H7 (cell line): ENCODE measurements at regions not wholly inside any gene's neighbourhood (a gene's known extent, or its start where the extent isn't known, plus 50 kb on each side); places are given as distances from the start of the nearest gene placed in this dataset.

Experiments
- DNase-seq: peaks from one replicate; pipeline ENCODE4 v3.0.0; 2012
- H3K27me3 ChIP-seq: 2 replicates; pipeline ENCODE4 v1.6.0; 2011; ENCODE audit warnings: mild to moderate bottlenecking, low read length; ENCODE audit not compliant: control insufficient read depth, insufficient read depth
- H3K36me3 ChIP-seq: replicated peaks from 2 replicates; pipeline ENCODE4 v1.5.1; 2011; ENCODE audit warnings: low read length; ENCODE audit not compliant: control insufficient read depth, insufficient read depth
- H3K4me3 ChIP-seq: 2 replicates; pipeline ENCODE4 v1.5.1; 2011; ENCODE audit warnings: low read depth, mild to moderate bottlenecking, control low read depth, low read length, moderate library complexity; ENCODE audit not compliant: insufficient read depth

GRCh38 chr5:68454172-68454571, 238.6 kb downstream of the PIK3R1 start:
- H3K36me3 ChIP-seq: no peaks in the 10 kb centered on the region
- no peak overlapping the region for H3K4me3 ChIP-seq
- no peaks in the 10 kb centered on the region for H3K27me3 ChIP-seq
- DNase-seq: no peak

GRCh38 chr5:68454766-68455165, 239.2 kb downstream of the PIK3R1 start:
- no peak for DNase-seq
- Histone ChIP-seq H3K36me3 (no peaks in the 10 kb centered on the region), H3K4me3 (no peak overlapping the region), H3K27me3 (no peaks in the 10 kb centered on the region)

DNA sequence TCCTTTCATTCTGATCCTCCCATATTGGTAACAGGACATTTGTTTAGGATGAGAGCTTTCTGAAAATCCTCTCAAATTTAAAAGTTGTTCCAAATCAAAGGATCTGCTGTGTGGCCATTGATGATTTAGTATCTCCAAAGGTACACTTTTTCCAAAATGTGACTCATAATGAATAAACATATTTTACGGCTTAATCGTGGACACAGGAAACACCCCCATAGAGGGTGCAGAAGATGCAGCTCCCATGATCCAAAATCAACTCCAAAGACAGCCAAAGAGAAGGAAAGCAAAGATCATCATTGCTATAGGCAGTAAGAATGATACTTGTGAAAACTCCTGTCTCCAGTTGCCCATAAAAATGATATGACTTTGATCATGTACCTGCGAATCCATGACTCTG, 239.7 kb downstream of the PIK3R1 start:
- H3K36me3 ChIP-seq: no peaks in the 10 kb centered on the region
- H3K4me3 ChIP-seq: no peak overlapping the region
- no peaks in the 10 kb centered on the region for H3K27me3 ChIP-seq
- DNase-seq: no peak

GRCh38 chr5:68456756-68457217, 241.2 kb downstream of the PIK3R1 start:
- H3K4me3 ChIP-seq: no peak overlapping the region
- H3K36me3 ChIP-seq: no peaks in the 10 kb centered on the region
- DNase-seq: no peak
- no peaks in the 10 kb centered on the region for H3K27me3 ChIP-seq

DNA sequence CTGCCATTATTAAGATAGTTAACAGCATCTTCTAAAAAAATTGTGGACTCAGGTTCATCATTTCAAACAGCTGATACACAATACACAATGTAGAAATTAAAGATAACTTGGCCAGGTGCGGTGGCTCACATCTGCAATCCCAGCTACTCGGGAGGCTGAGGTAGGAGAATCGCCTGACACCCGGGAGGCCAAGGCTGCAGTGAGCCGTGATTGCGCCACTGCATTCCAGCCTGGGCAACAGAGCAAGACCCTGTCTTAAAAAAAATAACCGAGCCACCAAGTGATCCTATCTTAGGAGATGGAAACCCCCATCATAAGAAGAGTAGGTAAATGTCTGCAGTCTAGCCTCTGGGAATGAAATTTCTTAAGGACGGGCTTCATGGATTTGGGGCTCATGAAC, 241.7 kb downstream of the PIK3R1 start:
- no peak for DNase-seq
- Histone ChIP-seq H3K27me3 (no peaks in the 10 kb centered on the region), H3K36me3 (no peaks in the 10 kb centered on the region), H3K4me3 (no peak overlapping the region)

GRCh38 chr5:68458416-68459021, 243.0 kb downstream of the PIK3R1 start:
- Histone ChIP-seq H3K27me3 (no peaks in the 10 kb centered on the region), H3K36me3 (no peaks in the 10 kb centered on the region), H3K4me3 (no peak overlapping the region)
- DNase-seq: no peak

GRCh38 chr5:68459093-68459809, 243.7 kb downstream of the PIK3R1 start:
- Histone ChIP-seq H3K27me3 (no peaks in the 10 kb centered on the region), H3K36me3 (no peaks in the 10 kb centered on the region)
- DNase-seq: no peak

DNA sequence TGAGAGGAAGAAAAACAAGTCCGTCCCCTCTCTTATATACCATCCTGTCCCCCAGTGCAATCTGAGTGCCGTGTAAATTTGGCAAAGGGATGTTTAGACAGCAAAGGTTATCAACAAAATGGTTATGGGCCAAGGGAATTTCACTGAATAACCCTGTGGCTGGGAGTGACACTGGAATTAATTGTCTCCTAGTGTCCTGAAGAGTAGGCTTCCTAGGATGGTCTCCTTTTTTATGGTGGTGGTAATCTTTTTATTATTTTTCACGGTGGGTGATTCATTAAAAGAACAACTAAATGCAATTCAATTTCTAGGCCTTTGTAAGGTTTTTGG, 244.2 kb downstream of the PIK3R1 start:
- no peaks in the 10 kb centered on the region for H3K27me3 ChIP-seq
- no peak for DNase-seq
- no peaks in the 10 kb centered on the region for H3K36me3 ChIP-seq
- no peak overlapping the region for H3K4me3 ChIP-seq

More at GRCh38 chr5:68459093-68459809, 243.7 kb downstream of the PIK3R1 start:
- no peak overlapping the region for H3K4me3 ChIP-seq

- no peak overlapping the region for H3K4me3 ChIP-seq
- DNase-seq: peak; percentile 22
- H3K36me3 ChIP-seq: no peaks in the 10 kb centered on the region
- no peaks in the 10 kb centered on the region for H3K27me3 ChIP-seq
Measured at GRCh38 chr5:68460147-68460798, 244.7 kb downstream of the PIK3R1 start.

GRCh38 chr5:68463606-68464005, 248.1 kb downstream of the PIK3R1 start:
- Histone ChIP-seq H3K27me3 (no peaks in the 10 kb centered on the region), H3K4me3 (no peak overlapping the region), H3K36me3 (no peaks in the 10 kb centered on the region)
- no peak for DNase-seq

DNA sequence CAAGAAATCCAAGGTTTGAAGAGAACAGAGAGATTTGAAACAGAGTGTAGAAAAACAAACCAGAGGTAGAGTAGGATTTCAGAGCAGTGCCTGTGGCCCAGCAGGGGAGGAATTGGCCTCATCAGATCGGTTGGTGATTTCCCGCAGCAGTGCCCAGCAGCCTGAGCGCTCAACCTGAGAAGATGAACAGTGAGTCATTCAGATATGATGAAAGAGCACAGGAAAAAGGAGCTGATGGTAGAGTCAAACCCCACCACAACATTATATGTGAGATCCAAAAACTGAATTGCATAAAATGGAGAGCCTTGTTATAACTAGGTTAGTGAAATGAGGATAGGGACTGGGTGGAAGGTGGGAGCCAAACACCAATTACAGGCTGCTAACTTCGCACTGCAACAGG, 248.9 kb downstream of the PIK3R1 start:
- no peak for DNase-seq
- H3K4me3 ChIP-seq: no peak overlapping the region
- H3K36me3 ChIP-seq: no peaks in the 10 kb centered on the region
- no peaks in the 10 kb centered on the region for H3K27me3 ChIP-seq

GRCh38 chr5:68465133-68465532, 249.6 kb downstream of the PIK3R1 start:
- H3K36me3 ChIP-seq: no peaks in the 10 kb centered on the region
- DNase-seq: no peak
- no peaks in the 10 kb centered on the region for H3K27me3 ChIP-seq
- no peak overlapping the region for H3K4me3 ChIP-seq

GRCh38 chr5:68465934-68466551, 250.5 kb downstream of the PIK3R1 start:
- H3K4me3 ChIP-seq: no peak overlapping the region
- H3K36me3 ChIP-seq: no peaks in the 10 kb centered on the region
- H3K27me3 ChIP-seq: no peaks in the 10 kb centered on the region
- no peak for DNase-seq

- no peak overlapping the region for H3K4me3 ChIP-seq
- H3K27me3 ChIP-seq: no peaks in the 10 kb centered on the region
- no peaks in the 10 kb centered on the region for H3K36me3 ChIP-seq
- no peak for DNase-seq
Measured at GRCh38 chr5:68467208-68467607, 251.7 kb downstream of the PIK3R1 start.

DNA sequence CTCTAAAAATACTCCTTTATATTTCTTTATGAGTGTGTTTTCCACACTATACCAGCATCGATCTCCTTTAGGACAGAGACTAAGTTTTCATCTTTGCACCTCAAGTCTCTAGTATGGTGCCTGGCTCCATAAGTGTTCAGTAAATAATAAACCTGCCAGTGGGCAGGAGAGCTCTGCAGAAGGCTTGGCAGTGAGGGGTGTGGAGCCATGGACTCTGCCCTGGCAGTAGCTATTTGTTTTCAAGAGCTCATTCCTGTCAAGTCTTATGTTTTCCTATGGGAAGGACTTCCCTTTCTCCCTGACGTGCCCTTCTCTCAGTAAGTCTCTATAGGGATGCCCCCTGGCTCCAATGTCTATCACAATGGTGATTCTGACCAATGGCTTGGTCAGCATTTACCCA, 252.2 kb downstream of the PIK3R1 start:
- Histone ChIP-seq H3K27me3 (no peaks in the 10 kb centered on the region), H3K4me3 (no peak overlapping the region), H3K36me3 (no peaks in the 10 kb centered on the region)
- no peak for DNase-seq
